NCI-H1417 (cell line): ENCODE measurements at regions not wholly inside any gene's neighbourhood (a gene's known extent, or its start where the extent isn't known, plus 50 kb on each side); places are given as distances from the start of the nearest gene placed in this dataset.

Experiments used
- DNase-seq, 3 experiments: peaks; one replicate each; lab custom pipeline; 2025; lab: John Stamatoyannopoulos, UW

DNA sequence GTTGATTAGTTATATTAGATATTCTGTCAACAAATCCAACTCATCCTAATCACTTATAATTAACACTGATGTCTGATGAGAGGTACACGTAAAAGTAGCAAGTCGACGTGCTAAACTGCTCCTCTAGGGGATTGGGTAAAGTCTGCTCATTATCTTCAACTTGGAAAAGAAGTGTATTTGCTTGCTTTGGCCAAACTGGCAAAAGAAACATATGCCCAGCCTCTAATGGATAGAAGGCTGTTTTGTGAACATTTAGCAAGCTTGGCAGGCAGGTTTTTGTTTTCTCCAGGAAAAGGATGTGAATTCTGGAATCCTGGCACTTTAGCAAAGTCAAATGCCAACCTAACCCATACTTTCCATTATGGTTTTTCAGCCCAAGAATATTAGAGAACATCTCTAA is 264.8 kb downstream of the TBL1XR1 start:
- DNase-seq, result no peak

DNA sequence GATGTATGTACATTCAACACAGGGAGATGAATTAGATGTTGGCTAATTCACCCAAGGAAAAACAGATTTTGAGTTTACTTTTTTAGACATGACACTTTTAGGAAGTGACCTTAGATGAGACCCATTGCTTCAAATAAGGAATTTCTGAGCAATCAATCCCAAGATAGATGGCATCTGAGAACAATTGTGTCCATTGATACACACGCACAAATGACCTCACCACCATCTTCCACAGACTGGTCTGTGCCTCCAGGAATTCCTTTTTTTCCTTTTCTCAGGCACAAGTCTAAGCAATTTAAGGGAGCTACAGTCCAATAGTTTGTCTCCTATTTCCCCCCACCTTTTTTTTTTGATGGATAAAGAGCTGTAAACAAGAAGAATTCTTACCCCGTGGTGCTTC is 265.3 kb downstream of the TBL1XR1 start:
- DNase-seq, result no peak

DNA sequence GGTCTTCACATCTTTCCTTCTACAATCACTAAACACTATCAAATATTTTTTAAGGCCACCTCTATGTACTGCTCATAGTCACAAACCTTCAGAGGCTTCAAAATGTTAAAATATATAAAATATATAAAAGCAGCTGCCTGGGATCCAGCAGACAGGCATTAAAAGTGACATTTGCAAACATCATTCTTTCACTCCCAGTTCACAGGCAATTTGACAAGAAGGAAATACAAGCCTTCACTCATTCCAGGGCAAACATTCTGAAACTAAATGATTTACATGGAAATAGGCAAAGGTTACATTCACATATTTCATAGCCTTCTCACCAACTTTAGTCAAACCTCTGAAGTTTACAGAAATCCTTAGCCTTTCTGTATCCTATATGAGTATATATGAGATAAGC is 266.3 kb downstream of the TBL1XR1 start:
- DNase-seq, result no peak

DNA sequence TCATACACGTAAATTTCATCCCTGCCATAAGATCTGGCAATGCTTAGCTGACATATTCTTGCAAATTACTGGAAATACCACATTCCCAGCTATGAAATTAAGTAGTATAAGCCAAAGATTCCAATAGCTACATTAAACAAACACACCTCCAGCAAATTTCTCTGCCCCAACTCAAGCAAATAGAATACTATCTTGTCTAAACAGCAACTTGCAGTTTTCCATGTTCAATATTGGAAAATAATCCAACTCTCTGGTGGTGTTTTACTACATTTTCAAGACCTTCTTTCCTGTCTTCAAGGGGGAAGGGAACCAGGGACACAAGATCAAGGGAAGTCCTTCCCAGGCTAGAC is 268.7 kb downstream of the TBL1XR1 start:
- DNase-seq, result no peak

DNA sequence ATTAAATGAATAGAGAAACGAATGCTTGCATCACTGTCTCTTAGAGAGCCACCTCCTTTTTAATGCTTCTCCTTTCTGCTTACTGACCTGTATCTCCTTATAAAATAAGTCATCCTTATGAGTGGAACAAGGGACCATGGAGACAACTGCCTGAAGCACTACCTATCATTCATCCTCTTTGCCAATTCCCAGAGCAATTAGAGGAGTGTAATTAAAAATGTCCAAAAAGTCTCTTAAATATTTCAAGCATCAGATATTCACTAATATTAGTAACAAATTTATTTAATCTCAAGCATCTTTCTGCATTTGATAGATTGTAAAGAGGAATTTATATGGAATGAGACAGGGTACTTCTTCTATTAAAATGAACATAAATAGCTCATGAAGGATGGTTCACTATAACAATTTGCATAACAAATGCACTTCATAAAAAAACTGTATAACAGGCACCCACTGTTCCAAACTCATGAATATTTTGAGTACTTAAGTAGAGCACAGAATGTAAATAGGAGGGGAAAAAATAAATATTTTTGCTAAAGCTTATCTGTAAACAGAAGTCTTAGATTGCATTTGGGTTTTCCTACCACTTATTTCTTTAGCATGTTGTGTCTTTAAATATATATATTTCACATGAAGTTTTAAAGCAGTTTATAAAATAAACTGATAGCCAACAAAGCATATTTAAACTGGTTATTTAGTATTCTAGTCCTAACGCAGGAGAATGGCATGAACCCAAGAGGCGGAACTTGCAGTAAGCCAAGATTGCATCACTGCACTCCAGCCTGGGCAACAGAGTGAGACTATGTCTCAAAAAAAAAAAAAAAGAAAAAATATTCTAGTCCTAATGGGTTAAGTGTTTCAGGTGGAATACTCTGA is 269.3 kb downstream of the TBL1XR1 start:
- DNase-seq, result no peak

DNA sequence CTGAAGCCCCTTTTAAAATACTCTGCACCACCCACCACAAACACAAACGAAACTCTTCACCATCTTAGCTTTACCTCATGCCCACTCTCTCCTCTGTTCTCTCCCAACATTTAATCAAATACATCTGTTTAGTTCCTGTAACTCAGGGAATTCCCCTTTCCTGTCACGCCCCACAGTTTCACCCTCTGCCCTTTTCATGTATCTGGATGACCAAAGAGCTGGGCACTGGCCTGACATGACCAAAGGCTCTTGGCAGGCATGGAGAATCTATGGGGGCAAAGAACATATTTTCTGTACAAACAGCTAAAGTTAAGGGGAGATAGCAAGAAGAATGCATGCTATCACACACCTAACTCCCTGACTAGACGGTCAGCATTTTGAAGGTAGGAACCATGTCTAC is 270.0 kb downstream of the TBL1XR1 start:
- DNase-seq, result no peak

DNA sequence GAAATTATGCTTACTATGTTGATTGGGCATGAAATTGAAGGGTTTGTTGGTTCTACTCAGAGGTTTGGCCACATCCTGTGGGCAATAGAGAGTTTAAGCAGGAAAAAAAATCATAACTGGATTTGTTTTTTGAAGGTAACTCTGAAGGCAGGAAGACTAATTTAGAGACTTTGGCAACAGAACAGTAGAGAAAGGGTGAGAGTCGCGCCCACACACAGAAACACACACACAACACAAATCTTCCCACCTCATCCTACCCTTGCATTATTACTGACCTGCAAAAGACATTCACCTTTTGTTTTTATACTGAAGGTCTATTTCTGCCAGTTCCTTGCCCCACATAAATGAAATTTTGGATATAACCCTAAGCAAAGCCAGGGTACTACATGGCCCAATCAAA is 270.6 kb downstream of the TBL1XR1 start:
- no peak for DNase-seq

DNA sequence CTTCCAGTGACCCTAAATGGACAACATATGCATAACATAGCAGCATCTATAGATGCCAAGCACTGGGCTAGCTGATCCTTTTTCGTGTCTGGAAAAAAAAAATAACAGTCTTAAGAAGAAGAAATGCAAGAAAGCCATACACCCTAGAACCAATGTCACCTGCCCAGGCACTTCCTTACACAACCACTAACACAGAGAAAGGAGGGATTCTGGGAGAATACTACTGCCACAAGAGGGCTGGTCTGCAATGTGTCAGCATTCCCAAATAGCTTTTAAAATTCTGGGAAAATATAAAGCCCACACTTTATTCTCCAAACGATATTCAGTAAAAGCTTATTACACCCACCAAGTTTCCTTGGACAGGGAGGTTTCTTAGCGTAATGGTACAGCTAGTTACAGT is 271.2 kb downstream of the TBL1XR1 start:
- DNase-seq, result no peak

DNA sequence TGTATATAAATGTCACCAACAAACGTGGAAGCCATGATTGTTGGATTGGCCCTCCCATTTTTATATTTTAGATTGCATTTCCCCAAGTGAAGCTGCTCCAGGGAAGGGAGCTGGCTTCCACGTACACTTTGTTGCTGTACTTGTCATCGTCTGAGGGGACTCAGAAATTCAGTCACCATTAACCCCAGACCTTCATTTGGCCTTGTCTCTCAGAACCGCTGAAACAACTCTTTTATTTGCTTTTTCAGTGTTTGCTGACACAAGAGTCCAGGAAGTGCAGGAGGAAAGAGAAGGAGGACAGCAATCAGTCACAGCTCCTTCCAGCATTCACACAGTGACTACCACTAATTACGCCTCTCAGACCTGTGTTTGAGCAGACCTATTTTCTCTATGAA is 276.5 kb downstream of the TBL1XR1 start:
- DNase-seq, result peak; percentile 82 to 94 (median 90)

DNA sequence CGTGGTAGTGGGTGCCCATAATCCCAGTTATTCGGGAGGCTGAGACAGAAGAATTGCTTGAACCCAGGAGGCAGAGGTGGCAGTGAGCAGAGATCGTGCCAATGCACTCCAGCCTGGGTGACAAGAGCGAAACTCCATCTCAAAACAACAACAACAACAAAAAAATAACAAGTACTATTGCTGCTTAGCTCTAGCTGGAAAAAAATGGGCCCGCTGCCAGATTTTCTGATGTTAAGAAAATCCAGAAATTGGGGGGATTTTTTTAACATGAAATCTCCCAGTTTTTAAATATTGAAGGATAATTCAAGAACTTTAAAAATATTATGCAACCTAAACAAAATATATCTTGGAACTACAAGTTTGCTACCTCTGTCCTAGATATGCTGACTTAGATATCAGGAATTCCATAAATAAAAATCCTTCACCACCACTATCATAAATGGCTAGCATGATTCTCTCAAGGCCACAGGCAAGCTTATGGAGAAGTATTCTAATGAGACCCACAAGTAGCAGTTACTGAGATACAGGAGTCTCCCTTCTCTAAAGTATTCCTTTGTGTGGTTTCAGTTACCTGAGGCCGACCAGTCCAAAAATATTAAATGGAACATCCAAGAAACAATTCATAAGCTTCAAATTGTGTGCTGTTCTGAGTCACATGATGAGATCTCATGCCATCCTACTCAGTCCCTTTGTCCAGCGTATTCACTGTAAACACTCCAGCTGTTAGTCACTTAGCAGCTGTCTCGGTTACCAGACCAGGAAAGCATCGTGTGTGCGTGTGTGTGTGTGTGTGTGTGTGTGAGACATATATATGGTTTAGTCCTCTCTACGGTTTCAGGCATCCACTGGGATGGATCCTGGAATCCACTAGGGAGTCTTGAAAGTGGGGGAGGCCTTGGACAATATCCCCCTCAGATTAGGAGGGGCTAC is 277.2 kb downstream of the TBL1XR1 start:
- peak; percentile 82 to 94 (median 90) for DNase-seq

DNA sequence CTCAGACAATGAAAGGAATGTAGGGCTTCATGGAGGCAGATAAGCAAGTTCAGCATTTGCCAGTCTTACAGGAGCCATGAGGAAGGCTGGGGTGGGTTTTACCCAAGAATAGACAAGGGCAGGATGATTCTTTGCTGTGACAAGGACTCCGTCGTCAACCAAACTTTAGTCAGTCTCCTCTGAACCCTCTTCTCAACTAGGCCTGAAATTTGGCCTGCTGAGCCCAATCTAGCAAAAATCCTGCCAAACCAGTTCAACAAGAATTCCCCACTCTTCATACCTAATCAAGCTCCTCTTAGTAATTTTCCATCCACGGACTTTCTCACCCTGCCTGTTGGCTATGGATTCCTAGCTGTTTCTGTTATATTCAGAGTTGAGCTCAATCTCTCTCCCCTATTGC is 280.5 kb downstream of the TBL1XR1 start:
- DNase-seq, result peak in 2 of 3 experiments; percentile 62 to 83

DNA sequence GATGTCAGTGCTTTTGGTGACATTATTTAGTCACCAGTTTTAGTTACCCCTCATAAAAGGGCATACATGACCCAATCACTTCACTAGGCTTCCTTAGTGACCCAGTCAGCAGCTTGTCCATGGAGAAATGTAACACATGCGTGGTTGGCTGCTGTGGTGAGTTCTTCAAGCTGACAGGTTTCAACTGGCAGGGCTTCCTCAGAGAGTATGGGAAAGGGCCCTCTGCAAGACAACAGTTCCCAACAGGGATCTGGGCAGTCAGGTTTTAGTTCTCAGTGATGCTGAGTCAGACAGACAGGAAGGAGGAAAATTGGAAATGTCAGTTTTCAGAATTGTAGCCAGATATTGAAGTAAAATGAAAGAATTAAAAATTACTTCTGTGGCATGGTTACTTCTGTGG is 282.5 kb downstream of the TBL1XR1 start:
- DNase-seq, result no peak

DNA sequence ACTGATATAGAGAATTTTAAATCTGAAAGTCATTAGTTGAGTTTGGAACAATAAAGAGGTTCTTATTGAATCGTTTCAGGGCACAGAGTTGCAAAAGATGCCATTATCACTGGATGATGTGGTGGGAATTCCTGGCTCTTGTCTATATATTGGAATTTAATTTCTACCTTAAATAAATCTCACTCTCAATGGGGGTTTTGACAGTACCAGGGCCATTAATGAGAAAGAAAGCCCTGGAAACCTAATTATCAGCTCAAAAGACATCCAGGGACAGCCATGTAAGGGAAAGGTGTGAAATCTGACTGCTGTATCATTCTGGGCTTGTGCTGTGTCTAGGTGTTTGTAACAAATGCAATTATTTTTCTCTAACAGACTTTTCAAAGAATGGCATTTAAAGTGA is 285.7 kb downstream of the TBL1XR1 start:
- DNase-seq, result no peak

DNA sequence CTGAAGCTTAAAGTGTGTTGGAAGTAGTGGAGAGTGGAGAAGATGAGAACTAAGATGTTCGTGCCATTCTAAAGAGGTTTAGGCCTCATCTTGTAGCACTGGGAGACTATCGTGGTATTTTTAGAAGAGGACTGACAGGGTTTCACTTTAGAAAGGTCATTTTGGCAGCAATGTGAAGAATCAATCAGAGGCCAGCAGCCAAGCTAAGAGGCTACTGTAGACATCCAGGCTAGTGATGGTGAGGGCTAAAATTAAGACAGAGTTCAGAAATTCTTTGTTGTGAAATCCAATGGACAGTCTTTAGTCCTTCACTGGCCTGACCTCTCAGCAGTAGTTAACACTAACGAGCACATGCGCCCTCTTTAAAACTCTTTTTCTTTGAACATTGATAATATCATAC is 288.2 kb downstream of the TBL1XR1 start:
- no peak for DNase-seq

DNA sequence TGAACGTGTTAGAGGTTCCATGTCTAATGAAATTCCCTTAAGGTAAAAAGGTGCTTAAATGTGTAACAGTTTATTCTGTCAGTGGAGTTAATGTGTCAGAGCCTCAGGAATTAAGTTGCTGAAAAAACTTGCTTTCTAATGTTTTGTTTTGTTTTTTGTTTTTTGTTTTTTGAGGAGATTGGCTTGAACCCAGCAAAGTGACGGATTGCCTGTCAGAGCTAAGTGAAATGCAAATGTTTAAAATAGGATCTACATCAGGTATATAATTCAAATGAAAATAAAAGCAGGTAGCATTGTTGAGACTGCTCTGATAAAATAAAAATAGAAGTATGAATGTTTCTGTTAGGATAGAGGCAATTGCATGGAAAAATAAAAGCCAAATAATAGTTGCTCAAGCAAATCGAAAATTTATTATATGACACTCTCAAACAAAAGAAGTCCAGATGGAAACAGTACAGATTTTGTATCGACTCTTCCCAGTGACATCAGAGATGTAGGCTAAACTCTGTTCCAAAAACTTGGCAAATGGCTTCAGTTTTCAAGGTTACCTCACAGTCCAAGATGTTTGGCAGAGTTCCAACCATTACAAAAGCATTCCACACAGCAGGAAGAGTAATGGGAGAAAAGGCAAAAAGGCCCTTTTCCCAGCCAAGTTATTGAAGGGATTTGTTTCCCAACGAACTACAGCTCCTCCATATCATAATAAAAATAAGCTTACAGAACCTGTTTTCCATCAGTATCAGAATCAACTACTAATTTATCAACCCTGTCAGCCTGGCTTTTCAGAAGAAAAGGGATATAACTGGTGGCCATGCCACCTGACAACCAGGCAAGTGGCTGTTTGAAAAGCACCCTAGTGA is 291.0 kb downstream of the TBL1XR1 start:
- peak in 2 of 3 experiments; percentile 44 to 78 for DNase-seq

DNA sequence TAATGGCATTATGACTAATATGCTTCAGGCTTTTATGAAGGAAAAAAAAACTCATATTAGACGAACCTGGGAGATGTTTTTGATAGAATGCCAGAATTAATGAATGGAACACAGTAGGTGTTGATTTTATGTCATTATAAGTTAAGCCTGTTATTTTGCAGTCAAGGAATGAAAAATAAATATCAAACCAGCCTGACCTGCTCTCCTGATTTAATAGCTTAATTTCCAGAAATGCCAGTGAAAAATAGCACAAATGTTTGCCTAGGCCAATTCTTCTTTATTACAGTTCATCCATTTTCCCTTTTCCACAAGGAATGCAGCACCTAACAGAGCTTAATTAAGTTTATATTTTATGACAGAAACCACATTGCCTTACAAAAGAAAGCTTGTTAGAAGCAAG is 292.0 kb downstream of the TBL1XR1 start:
- peak in 1 of 3 experiments; percentile 52 for DNase-seq

DNA sequence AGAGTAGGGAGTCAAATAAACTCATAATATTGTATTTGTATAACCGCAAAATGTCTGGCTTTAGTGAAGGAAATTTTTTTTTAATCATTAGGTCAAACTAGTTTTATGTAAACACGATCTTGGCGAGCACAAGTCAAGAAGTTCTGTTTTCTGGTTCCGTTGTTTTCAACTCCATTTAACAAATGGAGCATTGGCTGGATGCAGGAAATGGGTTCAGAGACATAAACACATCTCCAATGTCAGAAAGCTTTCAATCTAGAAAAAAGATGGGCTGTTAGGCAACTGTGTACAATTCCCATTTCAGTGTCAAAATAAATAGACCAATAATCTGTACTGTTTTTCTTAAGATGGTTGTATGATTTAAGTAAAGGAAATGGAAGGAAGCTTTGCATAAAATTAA is 292.8 kb downstream of the TBL1XR1 start:
- DNase-seq, result no peak

DNA sequence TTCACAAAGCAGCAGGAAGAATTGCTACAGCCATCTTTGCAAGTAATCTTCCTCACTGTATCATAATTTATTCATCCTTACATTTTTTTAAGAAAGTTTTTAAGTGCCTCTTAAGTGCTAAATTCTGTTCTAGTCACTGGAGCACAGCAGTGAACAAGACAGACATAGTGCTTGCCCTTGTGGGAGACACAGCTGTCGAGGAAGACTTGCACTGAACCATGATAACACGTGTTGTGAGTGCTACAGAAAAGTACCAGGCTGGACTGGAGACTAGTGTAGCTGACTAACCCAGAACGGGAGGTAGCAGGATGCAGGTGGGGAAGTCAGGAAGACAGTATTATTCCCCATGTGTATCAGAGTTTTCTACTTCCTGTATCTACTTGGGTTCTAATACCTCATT is 300.6 kb downstream of the TBL1XR1 start:
- DNase-seq, result peak in 1 of 3 experiments; percentile 49

DNA sequence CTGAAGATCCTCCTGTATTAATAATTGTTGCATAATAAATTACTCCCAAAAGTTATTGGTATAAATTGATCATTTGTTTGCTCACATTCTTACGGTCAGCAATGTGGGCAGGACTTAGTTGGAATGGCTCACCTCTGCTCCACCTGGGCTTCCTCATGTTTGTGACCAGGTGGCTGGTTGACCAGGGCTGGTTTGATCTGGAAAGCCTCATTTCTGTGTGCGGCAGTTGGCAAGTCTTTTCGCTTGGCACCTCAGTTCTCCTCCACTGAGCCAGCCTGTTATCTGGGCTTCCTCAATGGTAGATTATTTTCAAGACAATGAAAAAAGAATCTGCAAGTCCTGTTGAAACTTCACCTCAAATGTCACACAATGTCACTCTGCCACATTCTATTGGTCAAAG is 301.1 kb downstream of the TBL1XR1 start:
- DNase-seq, result no peak

DNA sequence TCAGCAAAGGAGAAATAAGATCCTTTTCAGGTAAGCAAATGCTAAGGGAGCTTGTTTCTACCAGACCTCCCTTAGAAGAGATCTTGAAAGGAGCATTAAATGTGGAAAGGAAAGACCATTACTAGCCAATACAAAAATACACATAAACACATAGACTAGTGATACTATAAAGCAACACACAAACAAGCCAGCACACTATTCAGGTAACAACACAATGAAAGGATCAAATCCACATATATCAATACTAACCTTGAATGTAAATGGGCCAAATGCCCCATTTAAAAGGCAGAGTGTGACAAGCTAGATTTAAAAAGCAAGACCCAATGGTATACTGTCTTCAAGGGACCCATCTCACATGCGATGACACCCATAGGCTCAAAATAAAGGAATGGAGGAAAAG is 317.6 kb downstream of the TBL1XR1 start:
- no peak for DNase-seq

DNA sequence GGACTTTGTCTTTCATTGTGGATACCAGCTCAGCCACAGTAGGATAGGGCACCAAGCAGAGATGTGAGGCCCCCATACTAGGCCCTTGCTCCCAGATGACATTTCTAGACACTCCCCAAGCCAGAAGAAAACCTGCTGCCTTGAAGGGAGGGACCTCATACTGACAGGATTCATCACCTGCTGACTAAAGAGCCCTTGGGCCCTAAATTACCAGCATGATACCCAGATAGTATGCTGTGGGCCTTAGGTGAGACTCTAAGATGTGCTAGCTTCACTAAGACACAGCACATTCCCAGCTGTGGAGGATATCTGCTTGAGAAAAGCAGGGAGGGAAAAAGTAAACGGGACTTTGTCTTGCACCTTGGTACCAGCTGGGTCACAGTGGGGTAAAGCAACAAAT is 324.0 kb downstream of the TBL1XR1 start:
- no peak for DNase-seq

DNA sequence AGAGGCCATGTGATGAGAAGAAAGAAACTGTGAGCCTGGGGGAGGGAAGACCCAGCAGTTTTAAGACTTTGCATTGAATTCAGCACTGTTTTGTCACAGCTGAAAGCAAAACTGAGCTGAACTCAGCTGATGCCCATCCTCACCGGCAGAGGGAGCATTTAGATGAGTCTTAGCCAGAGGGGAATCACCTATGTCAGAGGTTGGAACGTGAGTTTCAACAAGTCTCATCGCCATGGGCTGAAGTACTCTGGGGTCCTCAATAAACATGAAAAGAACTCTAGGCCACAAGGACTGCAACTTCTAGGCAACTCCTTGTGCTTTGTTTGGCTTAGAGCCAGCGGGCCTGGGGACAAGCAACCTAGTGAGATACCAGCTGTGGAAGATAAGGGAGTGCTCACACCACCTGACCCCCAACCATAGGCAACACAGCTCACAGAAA is 324.5 kb downstream of the TBL1XR1 start:
- peak in 2 of 3 experiments; percentile 10 to 40 for DNase-seq
